CD4-positive, alpha-beta T cell treated with Interleukin-15 for 1 hour (primary cell): ENCODE measurements at regions not wholly inside any gene's neighbourhood (a gene's known extent, or its start where the extent isn't known, plus 50 kb on each side); places are given as distances from the start of the nearest gene placed in this dataset.
"Not testable (repeated sequence)": the region's sequence is repeated elsewhere in the genome, so short reads cannot be mapped to it uniquely, and the experiment has no call there.

ENCODE experiments used
- DNase-seq: peaks from one replicate; pipeline ENCODE4 v3.0.0-alpha.2; 2020

DNA sequence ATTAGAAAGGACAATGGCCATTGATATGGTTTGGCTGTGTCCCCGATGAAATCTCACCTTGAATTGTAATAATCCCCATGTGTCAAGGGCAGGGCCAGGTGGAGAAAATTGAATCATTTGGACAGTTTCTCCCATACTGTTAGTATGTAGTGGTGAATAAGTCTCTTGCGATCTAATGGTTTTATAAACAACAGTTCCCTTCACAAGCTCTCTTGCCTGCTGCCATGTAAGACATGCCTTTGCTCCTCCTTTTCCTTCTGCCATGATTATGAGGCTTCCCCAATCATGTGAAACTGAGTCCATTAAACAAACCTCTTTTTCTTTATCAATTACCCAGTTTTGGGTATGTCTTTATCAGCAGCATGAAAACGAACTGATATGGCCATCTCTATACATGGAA is 302.7 kb downstream of the SFMBT2 start:
- no peak for DNase-seq

- DNase-seq: no peak
Observed at GRCh38 chr10:7107285-7107684, 303.5 kb downstream of the SFMBT2 start.

DNA sequence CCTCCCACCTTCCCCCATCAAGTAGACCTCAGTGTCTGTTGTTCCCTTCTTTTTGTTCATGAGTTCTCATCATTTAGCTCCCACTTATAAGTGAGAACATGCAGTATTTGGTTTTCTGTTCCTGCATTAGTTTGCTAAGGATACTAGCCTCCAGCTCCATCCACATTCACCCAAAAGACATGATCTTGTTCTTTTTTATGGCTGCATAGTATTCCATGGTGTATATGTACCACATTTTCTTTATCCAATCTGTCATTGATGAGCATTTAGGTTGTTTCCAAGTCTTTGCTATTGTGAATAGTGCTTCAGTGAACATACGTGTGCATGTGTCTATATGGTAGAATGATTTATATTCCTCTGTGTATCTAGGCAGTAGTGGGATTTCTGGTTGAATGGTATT is 306.5 kb downstream of the SFMBT2 start:
- DNase-seq: not testable (repeated sequence)

- no peak for DNase-seq
Observed at GRCh38 chr10:7102557-7103349, 308.1 kb downstream of the SFMBT2 start.

- no peak for DNase-seq
Observed at GRCh38 chr10:7102084-7102483, 308.8 kb downstream of the SFMBT2 start.

DNA sequence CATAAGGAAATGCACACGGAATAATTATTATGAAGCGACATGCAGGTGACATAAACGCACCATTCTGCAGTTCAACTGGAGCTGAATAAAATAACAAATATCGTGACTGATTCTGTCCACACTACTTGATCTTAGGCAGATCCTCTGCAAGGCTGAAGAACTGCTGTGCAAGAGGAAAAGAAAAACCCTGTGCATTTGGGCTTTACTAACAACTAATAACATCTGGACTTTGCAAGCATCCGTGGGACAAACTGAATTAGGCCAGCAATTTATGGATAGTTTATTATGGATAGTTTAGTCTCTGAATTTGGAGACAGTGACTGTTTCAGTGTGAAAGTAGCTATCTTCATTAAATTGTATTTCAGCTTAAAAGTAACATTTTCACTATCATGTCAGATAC is 309.4 kb downstream of the SFMBT2 start:
- no peak for DNase-seq

DNA sequence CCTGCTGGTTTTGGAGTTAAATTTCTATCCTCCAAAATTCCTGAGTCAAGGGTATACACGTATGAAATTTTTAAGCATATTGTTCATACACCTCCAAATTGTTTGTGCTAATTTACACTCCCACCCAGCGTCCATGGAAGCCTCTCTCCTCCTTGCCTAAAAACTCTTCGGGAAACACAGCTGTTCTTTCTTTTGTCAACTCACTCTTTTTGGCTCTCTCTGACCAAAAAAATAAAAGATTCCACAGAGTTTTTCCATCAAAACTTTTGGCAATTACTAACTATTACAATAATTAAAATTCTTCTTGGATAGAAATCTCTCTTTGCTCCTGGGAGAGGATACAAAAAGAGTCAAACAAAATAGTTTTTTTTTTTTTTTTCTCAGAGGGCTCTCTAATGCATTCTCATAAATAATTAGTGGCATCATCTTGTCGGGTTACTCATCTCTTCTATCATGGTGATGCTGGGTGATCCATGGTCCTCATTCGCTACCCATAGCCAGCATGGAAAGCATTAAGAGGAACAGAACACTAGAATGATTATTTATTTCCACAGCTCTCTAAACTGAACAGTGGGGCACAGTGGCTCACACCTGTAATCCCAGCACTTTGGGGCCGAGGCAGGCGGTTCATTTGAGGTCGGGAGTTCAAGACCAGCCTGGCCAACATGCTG is 310.7 kb downstream of the SFMBT2 start:
- no peak for DNase-seq

DNA sequence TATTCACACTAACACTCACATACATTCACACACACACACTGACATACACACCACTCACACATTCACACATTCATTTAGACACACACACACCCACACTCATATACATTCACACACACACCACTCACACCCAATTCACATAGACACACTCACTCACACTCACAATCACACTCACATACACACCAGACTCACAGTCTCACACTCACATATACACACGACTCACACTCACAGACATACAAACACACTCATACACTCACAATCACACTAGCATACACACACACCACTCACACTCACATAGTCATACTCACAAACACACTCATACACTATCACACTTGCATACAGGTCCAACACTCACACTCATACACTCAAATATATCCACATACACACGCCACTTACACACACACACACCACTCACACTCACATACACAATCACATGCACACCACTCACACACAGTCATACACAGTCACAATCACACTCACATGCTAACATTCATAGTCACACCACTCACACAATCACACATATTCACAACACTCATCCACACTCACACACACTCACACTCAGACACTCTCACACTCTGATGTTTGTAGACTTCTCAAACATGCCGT is 312.6 kb downstream of the SFMBT2 start:
- no peak for DNase-seq

GRCh38 chr10:7094781-7095180 is 316.1 kb downstream of the SFMBT2 start:
- no peak for DNase-seq

GRCh38 chr10:7093368-7093767 is 317.5 kb downstream of the SFMBT2 start:
- no peak for DNase-seq

DNA sequence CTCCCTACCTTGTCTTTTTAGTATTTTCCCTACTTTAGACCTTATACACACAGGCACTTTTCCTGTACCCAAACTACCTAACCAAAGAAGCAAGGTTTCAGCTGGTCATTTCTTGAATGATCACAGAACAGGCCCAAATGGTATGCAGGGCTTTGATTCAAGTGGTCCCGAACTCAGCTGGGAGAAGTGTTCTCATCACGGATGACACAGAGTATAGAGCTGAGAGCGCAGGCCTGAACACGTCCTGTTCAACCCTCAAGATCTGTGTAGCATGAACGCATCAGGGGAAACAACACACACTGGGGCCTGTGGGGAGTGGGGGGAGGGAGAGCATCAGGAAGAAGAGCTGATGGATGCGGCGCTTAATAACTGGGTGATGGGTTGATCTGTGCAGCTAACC is 318.2 kb downstream of the SFMBT2 start:
- DNase-seq: no peak

DNA sequence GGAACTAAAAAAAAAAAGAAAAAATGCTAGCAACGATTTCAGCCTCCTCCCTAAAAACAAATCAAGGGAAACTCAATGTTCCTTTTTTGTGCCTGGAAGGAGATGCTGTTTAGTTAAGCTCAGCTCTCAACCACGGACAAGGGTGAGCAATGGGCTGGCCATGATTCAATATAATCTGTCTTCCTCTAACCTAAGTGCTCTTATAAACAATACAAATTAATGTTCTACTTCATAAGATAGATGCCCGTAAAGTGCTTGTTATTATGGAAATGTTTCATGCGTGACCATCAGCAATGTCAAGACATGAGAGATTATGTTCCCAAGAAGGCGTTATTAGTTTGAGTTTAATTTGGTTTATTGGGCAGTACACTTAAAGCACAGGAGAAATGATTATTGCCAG is 320.3 kb downstream of the SFMBT2 start:
- DNase-seq: no peak

DNA sequence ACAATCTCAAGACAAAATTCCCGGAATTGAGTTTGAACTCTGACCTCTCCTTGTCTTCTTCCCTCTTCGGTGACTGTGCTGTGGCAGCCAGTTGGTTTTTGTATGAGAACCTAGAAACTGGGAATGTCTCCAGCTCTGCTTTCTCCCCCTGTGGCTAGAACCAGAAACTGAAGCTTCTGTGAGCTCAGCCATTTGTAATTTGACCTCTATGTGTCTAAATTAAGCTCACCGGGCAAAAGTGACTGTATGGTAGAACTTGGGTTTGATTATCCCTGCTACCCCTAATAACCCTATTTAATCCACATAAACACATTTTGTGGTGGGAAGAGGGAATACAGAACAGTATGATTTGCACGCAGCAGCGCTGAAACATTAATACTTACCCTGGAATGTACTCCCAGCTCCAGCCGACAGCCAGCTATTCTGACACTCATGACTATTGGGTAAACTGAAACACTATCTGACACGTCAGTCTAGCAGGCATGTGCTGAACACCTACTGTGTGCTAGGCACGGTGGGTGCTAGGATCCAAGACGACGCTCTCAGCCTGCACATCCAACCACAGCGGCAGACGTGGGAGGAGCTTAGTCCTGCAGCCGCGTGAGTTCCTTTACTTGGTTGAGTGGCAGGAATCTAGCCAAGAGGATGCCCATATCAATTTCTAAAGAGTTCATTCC is 324.8 kb downstream of the SFMBT2 start:
- no peak for DNase-seq

DNA sequence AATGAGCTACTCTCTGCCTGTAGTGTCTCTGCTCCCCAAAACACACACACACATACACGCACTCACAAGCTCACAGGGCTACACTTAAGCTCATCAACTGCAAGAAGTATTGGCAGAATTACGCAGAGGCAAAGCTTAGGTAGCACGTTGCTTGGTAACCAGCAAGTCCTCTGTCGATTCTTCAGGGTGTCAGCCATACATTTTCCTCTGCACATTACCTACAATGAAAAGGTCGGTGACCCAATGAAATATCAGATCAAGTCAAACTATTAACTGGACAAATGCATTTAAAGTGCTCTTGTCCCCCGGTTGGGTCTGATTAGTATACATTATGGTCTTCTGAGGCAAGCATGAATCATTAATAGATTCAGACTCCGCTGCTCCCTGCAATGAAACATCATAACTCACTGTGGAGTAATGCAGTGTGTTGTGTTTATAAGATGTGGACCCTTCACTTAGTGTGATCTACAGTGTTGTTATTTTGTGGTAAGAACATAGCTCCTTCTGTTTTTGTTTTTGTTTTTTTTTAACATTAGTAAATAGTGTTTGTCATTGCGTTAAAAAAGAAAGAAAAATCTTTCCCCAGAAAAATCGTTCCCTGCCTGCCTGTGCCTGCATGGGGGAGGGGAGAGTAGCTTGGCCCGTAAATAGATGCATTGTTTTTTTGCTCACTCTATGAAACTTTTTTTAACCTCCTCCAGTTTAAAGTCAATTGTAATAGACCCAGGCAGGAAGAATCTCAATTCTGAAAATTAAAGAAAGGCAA is 325.5 kb downstream of the SFMBT2 start:
- no peak for DNase-seq

DNA sequence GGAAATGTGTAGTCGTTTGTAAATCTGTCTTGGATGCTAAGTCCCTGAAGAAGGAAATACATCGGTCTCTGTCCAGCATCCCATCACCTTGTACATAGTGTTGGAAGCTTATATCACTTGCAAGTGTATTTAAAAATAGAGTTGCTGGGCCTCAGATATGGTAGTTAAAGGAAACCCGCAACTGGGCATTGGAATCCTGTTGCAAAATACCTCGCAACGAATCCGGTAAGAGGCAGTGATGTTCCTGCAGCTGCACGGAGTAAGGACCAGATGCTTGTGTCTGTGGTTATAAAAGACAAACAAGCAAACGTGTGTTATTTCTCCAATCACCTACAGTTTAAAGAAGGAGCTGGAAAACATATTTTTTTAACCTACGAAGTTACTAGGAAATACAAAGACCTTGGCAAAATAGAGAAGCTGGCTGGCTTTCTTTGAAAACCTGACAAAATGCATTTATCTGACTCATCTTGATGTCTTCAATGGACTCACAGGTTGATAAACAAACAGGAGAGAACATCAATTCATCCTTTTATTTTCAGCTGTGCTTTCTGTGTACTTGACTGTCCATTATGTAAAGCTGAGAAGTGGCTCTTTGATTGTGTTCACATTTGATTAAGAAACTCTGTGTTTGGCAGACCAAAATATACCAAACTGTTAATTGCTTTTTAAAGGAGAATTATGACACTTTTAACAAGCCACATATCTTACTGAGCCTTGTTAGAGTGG is 326.4 kb downstream of the SFMBT2 start:
- no peak for DNase-seq

- DNase-seq: no peak
Observed at GRCh38 chr10:7082967-7083366, 327.9 kb downstream of the SFMBT2 start.

DNA sequence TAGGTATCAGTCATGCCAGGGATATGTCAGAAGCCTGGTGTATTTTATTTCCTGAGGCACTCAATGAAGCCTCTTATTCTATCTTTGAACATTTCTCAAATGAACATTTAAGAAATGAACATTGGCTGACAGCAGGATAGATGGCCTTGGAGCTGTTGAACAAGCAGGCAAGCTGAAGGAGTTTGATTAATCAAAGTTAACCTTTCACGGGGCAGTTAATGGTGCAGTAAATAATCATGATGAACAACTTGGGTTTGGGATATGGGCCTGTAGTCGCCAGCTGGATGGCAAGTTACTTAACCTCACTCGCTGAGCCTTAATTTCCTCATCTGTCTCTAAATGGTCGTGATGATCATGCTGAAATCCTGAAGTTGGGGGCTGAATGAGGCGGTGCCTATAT is 333.0 kb downstream of the SFMBT2 start:
- DNase-seq: no peak

DNA sequence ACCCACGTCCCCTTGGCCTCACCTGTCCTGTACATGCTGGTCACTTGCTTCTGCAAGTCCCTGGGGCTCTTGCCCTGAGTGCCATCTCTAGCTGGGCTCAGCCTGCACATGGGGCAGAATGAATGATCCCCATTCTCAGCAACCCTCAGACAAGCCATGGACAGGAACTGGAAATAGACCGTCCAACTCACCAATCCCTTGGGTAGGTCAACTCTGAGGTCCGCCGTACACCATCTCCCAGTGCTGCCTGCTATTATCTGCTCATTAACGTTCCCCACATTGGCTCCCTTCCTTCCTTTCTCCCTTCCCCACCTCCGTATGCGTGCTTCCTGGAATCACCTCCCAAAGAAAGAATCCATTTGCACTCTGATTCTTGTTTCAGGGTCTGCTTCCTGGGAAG is 335.0 kb downstream of the SFMBT2 start:
- no peak for DNase-seq

- DNase-seq: no peak
Observed at GRCh38 chr10:7075110-7075509, 335.7 kb downstream of the SFMBT2 start.

DNA sequence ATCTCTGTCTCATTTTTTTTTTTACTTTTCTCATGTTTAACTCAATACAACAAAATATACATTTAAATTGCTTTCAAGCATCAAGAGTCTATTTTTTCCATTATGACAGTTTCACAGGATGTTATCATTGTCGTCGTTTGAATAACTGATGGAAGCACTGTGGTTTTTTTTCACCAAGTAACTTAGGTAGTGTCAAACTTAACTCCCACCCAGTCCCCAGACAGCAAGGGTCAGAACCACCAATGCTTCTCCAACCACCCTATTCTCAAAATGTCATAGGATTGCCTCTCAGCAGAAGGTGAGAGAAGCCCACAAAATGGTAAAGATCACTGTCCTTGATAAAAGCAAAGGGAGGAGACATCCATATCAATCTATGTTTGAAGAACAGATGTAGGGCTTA is 339.4 kb downstream of the SFMBT2 start:
- DNase-seq: no peak

GRCh38 chr10:7070950-7071349 is 339.9 kb downstream of the SFMBT2 start:
- no peak for DNase-seq

- DNase-seq: no peak
Observed at GRCh38 chr10:7069706-7070105, 341.1 kb downstream of the SFMBT2 start.
